ENCODE measurements at regions not wholly inside any gene's neighbourhood (a gene's known extent, or its start where the extent isn't known, plus 50 kb on each side); places are given as distances from the start of the nearest gene placed in this dataset.

GRCh38 chr7:91692800-91693199, 187.7 kb downstream of the MTERF1 start:
- intact Hi-C loops (cut with DNase I) = loop anchor here (10.0 kb wide), 1 partner anchor 428 kb away; the partner anchor contains the start of gene FZD1
- Histone ChIP-seq H3K9me3 (no peaks in the 10 kb centered on the region), H3K4me3 (no peak overlapping the region), H3K4me1 (peaks cover 0 to 58% (median 42%) of the 10 kb centered on the region in 4 donors), H3K27me3 (no peaks in the 10 kb centered on the region), H3K27ac (peak overlapping the region in 3 of 4 donors; percentile 60 to 69 (median 65)), H3K36me3 (no peaks in the 10 kb centered on the region)
- TF ChIP-seq CTCF (IDR thresholded peaks at IDR 0.05) (no peak), EP300 (IDR thresholded peaks at IDR 0.05) (peak in 3 of 4 donors; percentile 14 to 74 (median 48)), POLR2AphosphoS5 (IDR thresholded peaks at IDR 0.05) (peak; percentile 70 to 93 (median 91)), POLR2A (IDR thresholded peaks at IDR 0.05) (no peak)
- DNase-seq = no peak
- WGBS, 2 donors = 38 to 49% methylated on average over 3 of the region's 3 CpGs

- WGBS, 2 donors = 81 to 84% methylated on average over 3 of the region's 3 CpGs
- TF ChIP-seq POLR2A (IDR thresholded peaks at IDR 0.05) = no peak
- TF ChIP-seq POLR2AphosphoS5 (IDR thresholded peaks at IDR 0.05) = no peak
- TF ChIP-seq EP300 (IDR thresholded peaks at IDR 0.05) = no peak
- no peak for TF ChIP-seq CTCF (IDR thresholded peaks at IDR 0.05)
- intact Hi-C loops (cut with DNase I) = loop anchor here (10.0 kb wide), 1 partner anchor 430 kb away; the partner anchor contains the start of gene FZD1
- Histone ChIP-seq H3K4me1 (peaks cover 0 to 58% (median 42%) of the 10 kb centered on the region in 4 donors), H3K27ac (peak overlapping the region in 3 of 4 donors; percentile 60 to 69 (median 65)), H3K27me3 (no peaks in the 10 kb centered on the region), H3K36me3 (no peaks in the 10 kb centered on the region), H3K4me3 (no peak overlapping the region), H3K9me3 (no peaks in the 10 kb centered on the region)
- DNase-seq = no peak
Measured at GRCh38 chr7:91694351-91694841, 186.1 kb downstream of the MTERF1 start.

- intact Hi-C loops (cut with DNase I) = no loop called here
- H3K4me3 ChIP-seq = no peak overlapping the region
- DNase-seq = no peak
- WGBS, 2 donors = 57 to 60% methylated on average over 1 of the region's 1 CpG
- no peaks in the 10 kb centered on the region for H3K4me1 ChIP-seq
- no peak for TF ChIP-seq POLR2AphosphoS5 (IDR thresholded peaks at IDR 0.05)
- TF ChIP-seq POLR2A (IDR thresholded peaks at IDR 0.05) = no peak
- no peak for TF ChIP-seq EP300 (IDR thresholded peaks at IDR 0.05)
- H3K27ac ChIP-seq = no peak overlapping the region
- H3K27me3 ChIP-seq = no peaks in the 10 kb centered on the region
- peaks cover 0 to 11% (median 6%) of the 10 kb centered on the region in 4 donors for H3K9me3 ChIP-seq
- no peaks in the 10 kb centered on the region for H3K36me3 ChIP-seq
Measured at GRCh38 chr7:91710881-91711280, 169.6 kb downstream of the MTERF1 start.

- intact Hi-C loops (cut with DNase I) = no loop called here
- no peak overlapping the region for H3K4me3 ChIP-seq
- TF ChIP-seq EP300 (IDR thresholded peaks at IDR 0.05) (no peak), CTCF (IDR thresholded peaks at IDR 0.05) (no peak), POLR2AphosphoS5 (IDR thresholded peaks at IDR 0.05) (no peak), POLR2A (IDR thresholded peaks at IDR 0.05) (no peak)
- no peak overlapping the region for H3K27ac ChIP-seq
- H3K9me3 ChIP-seq = peaks cover 3 to 8% (median 6%) of the 10 kb centered on the region in 4 donors
- H3K27me3 ChIP-seq = no peaks in the 10 kb centered on the region
- H3K4me1 ChIP-seq = no peaks in the 10 kb centered on the region
- no peak for DNase-seq
- no peaks in the 10 kb centered on the region for H3K36me3 ChIP-seq
Measured at GRCh38 chr7:91713669-91714068, 166.8 kb downstream of the MTERF1 start.

GRCh38 chr7:91717681-91718470, 162.6 kb downstream of the MTERF1 start:
- H3K27ac ChIP-seq = no peak overlapping the region
- H3K9me3 ChIP-seq = peaks cover 0 to 3% (median 1%) of the 10 kb centered on the region in 4 donors
- no peaks in the 10 kb centered on the region for H3K4me1 ChIP-seq
- no peaks in the 10 kb centered on the region for H3K27me3 ChIP-seq
- 92% methylated on average over 2 of the region's 2 CpGs for WGBS, 2 donors
- TF ChIP-seq EP300 (IDR thresholded peaks at IDR 0.05) = no peak
- no peak for TF ChIP-seq CTCF (IDR thresholded peaks at IDR 0.05)
- TF ChIP-seq POLR2AphosphoS5 (IDR thresholded peaks at IDR 0.05) = no peak
- TF ChIP-seq POLR2A (IDR thresholded peaks at IDR 0.05) = no peak
- no peaks in the 10 kb centered on the region for H3K36me3 ChIP-seq
- DNase-seq = no peak
- intact Hi-C loops (cut with DNase I) = no loop called here
- H3K4me3 ChIP-seq = no peak overlapping the region
